HG03439 (cell line): ENCODE measurements at regions not wholly inside any gene's neighbourhood (a gene's known extent, or its start where the extent isn't known, plus 50 kb on each side); places are given as distances from the start of the nearest gene placed in this dataset.
"Not testable (repeated sequence)": the region's sequence is repeated elsewhere in the genome, so short reads cannot be mapped to it uniquely, and the experiment has no call there.

Experiments
- ATAC-seq: cut with Tn5 transposase; IDR thresholded peaks from one replicate; pipeline ENCODE4 v1.9.1; 2021; ENCODE audit warnings: mild to moderate bottlenecking, moderate library complexity; ENCODE audit not compliant: unreplicated experiment

DNA sequence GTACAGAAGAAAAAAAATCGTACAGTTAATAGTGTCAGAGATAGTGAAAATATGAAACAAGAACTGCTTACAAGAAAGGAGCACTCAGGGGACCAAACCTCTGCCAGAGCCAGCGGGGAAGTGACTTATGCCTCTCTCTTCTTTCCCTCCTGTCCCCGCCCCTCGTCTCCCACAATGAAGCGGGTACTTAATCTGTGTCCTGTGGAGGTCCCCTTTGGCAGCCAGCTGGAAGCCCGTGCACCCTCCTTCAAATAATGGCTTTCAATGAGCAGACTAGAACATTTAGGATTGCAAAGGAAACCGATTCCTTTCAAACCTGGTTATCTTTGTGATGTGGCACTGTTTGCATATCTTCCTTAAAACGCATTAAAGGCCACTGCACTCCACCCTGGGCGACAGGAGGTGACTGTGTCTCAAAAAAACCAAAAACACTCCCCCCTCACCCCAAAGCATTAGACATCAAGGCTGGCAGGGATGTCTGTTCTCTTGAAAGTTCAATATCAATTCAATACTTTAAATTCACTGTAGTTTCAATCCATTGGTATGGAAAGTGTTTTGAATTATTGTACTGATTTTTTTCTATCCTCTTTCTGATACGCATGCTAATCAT, 51.7 kb downstream of the PPIAL4C start:
- not testable (repeated sequence) for ATAC-seq

DNA sequence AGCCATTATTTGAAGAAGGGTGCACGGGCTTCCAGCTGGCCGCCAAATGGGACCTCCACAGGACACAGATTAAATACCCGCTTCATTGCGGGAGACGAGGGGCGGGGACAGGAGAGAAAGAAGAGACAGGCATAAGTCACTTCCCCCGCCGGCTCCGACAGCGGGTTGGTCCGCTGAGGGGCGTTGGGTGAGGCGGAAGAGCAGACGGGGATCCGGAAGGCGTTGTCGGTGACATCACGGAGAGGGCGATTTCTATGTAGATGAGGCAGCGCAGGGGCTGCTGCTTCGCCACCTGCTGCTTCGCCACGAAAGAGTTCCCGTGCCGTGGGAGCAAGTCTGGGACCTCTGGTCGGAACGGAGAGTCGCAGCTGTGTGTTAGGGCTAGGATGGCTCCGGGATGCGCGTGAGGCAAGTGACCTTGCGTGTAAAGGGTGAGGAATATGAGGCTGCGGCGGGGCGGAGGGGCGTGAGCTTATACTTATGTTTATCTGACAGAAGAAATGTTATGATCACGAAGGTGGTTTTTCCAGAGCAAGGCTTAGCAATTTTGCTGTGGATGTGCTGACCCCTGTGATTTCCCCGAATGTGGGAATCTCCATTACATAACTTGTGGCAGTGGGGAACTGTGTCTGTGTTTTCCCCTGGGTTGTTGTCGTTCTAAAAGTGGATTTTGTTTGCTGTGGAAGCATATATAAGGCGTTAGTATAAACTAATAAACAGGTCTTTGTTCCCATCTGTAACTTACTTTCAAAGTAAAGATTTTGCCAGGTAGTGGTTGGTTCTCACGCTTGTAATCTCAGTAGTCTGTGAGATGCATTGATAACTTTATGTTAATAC, 52.9 kb downstream of the PPIAL4C start:
- peak; percentile 80 for ATAC-seq

DNA sequence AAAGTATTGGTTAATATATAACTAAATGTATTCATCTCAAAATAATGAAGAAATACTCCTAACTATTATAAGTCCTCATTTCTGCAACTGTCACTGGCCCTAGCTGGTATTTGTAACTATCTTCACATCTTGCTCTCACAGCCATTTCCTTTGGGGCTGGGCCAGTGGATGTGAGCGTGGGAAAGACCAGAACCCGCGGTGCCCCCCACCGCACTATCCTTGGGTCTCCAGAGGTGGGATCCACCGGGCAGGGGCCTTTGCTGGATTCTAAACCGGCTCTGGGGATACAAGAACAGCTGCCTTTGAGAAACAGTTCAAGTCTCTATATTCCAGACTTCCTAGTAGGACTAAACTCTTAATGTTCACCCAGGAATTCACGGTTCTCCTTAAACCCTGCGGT, 54.8 kb downstream of the PPIAL4C start:
- ATAC-seq: not testable (repeated sequence)

DNA sequence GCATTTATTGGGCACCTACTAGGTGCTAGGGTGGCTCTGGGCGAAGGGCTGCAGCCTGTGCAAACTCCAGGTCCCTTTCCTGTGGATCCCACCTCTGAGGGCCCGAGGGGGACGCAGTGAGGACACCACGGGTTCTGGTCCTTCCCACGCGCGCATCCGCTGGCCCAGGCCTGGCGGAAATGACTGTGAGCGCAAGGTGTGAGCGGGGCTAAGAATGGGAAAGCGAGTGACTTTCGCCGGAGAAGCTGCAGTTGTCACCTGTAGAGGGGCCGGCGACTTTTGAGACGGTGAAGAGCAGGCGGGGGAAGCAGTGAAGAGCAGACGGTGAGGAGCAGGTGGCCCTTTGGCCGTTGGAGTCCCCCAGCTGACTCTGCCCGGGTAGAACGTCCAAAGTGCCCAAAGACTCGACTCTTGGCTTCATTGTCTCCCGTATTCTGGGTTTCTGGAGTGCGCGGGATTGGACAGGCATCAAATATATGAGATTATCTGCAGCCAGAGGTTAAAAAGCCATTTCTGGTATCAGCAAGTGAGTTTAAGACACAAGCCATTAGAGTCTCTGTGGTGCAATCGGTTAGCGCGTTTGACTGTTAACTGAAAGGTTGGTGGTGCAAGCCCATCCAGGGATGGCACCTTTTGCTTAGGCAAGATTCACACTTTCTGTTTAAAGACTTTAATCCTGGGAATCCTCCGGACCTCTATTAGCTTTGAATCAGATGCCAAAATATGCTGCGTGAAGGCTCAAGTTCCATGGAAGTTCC, 55.4 kb downstream of the PPIAL4C start:
- not testable (repeated sequence) for ATAC-seq

DNA sequence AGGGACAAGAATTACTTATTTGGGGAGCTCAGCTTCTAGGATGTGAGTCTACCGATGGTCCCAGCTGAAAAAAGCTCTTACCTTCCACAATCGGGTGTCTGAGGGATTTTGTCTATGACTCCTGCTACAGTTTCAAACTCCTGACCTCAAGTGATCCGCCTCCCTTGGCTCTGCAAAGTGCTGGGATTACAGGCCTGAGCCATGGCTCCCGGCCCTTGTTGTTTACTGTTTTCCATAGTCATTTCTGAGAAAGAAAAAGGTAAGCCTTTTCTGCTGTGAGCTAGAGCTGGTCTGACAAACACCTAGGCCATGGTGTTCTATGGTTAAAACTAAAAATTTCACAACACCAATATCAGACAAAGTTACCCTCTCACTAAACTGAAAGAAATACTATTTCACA, 57.5 kb downstream of the PPIAL4C start:
- ATAC-seq: not testable (repeated sequence)

DNA sequence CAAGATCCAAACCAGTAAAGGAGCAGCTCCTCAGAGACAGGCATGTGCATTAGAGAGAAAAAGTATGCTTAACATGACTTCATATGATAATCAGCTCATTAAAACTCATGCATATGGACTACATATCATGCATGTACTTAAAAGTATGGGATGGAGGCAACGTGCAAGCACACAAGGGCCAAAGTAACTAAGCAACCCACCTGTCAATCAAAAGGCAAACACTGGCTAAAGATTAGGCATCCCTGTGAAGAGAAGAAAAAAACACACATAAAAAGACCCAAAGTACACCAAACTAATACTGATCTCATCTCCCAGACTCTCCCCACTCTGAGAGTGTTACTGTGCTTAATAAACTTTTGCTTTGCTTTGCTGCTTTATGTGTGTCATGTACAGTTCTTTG, 61.2 kb downstream of the PPIAL4C start:
- ATAC-seq: not testable (repeated sequence)

DNA sequence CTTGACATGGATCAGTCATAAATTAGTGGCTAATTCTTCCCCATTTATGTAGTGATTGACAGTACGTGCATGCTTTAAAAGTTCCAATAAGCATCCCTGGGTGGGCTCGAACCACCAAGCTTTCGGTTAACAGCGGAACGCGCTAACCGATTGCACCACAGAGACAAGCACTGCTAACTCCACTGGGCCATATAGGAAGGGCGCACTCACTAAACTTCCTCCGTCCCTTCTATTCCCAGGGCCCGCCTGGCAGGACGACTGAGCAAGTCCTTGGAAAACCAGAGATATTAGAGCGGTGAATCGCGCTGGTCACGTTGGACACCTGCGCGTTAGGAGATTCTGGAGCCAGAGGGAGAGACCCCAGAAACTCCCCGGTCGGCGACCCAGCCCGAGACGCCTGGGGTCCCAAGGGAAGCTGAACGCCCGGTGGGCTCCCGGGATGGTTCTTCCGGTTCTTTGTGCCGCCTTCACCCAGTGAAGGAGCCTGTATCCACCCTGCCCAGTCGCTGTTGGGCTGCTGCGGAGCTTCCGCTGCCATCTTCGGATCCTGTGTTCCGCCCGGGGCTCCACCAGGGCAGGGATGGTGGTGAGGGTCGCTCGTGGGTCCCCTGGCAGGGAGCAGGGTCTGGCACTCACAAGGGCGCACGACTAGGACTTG, 62.8 kb downstream of the PPIAL4C start:
- ATAC-seq: not testable (repeated sequence)

GRCh38 chr1:149647018-149647373, 63.3 kb downstream of the PPIAL4C start:
- ATAC-seq: not testable (repeated sequence)

DNA sequence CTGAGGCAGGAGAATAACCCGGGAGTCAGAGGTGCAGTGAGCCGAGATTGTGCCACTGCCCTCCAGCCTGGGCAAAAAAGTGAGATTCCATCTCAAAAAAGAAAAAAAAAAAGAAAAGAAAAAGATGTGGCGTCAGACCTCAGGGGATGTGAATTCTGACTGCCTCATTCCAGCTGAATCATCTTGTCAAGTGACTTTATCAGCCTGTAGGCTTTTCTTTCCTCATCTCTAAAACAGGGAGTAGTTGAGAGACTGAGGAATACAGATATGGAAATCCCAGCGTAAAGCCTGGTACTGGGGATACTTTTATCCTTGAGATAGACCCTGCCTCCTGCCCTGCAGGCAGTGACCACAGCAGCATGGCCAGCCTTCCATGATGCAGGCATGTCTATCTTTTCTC, 74.1 kb downstream of the PPIAL4C start:
- ATAC-seq: not testable (repeated sequence)

DNA sequence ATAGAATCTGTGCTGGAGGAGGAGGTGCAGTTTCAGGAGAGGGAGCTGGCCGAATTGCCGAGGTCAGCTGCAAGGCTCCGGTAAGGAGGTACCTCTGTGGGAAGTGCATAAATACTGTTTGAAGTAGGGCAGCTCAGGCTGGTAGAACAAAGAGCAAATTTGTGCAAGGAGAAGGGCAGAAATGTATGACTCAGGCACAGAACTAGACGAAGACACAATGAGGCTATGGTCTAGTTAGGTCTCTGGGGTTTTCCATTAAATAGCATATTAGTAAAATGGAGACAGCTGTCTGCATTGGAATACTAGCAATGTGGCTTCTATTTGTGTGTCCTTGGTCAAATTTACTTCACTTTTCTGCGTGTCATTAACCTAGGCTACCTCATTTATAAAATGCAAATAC, 74.5 kb downstream of the PPIAL4C start:
- not testable (repeated sequence) for ATAC-seq

- ATAC-seq: not testable (repeated sequence)
Observed at GRCh38 chr1:149664624-149665023, 81.0 kb downstream of the PPIAL4C start.

- not testable (repeated sequence) for ATAC-seq
Observed at GRCh38 chr1:149665033-149665432, 81.4 kb downstream of the PPIAL4C start.

DNA sequence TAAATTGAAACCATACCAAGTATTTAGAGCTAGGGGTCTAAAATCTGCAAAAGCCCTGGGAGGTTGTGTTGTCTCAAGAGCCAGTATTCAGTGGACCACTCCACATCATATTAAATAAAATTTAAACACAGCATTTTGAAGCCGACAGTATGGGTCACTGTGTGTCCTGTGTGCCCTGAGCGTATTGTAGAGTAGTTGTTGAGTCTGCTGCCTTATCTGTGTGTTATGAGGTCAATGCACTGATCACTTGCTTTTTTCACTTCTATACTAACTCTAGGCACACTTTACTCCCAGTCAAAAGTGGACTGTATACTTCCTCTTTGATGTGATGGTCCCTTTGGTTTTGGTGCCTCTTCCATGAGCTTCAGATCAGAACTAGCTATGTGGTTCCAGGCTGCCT, 81.9 kb downstream of the PPIAL4C start:
- not testable (repeated sequence) for ATAC-seq

DNA sequence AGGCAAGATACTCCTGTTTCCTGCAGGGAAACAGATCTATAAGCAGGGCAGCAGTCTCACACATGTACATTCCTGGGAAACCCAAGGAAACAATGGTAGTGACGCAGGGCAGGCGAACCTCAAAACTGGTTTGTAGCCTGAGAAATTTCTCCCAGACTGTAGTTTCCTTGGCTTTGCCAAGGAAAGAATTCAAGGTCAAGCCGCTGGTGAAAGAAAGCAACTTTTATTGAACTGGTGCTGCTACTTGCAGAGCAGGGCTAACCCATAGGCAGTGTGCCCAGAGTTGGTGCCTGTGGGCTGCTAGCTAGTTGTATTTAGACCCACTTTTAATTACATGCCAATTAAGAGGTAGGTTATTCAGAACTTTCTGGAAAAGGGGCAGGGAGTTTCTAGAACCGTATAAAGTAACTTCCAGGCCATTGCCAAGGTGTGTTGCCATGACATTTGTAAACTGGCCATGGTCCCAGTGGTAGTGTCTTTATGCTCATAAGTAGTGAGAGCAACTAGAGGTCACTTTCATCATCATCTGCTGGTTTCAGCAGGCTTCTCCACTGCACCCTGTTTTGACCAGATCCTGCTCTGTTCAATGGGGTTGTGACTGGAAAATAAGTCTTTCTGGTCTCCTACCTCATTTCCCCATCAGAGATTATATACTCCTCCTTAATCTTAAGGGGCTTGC, 89.7 kb downstream of the PPIAL4C start:
- ATAC-seq: not testable (repeated sequence)

DNA sequence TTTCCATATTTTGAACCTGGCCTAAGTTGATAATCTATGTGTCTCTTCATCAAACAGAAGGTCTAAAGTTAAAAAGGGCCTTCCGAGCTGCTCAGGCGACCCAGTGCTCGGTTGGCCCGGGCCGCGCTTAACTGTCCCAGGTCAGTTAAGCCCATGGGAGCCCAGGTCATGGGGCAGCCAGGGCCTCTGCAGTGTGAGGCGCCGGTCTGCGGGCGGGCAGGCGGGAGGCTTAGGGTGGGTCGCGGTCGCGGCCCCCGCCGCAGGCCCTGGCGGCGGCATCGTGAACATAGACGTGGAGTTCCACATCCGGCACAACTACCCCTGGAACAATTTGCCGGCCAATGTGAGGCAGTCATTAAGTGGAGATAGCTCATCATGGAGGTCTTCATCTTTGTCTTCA, 91.3 kb downstream of the PPIAL4C start:
- not testable (repeated sequence) for ATAC-seq

DNA sequence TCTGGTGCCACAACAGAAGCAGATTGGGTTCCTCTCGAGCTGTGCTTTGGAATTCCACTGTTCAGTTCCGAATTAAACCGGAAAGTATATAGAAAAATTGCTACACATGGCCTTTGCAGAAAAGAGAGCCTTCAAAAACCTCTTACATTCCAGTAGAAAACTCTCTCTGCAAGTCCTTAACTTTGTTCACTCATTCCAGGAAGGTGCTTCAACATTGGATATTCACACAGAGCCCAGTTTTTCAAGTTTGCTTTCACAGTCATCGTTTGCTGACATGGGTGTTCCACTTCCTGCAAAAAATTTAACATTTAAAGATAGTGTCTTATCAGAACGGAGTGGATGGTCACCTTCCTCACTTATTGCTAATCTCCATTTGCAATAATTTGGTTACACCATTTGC, 93.7 kb downstream of the PPIAL4C start:
- ATAC-seq: not testable (repeated sequence)

GRCh38 chr1:149686593-149687238, 95.8 kb upstream of the FCGR1A start:
- ATAC-seq: not testable (repeated sequence)

DNA sequence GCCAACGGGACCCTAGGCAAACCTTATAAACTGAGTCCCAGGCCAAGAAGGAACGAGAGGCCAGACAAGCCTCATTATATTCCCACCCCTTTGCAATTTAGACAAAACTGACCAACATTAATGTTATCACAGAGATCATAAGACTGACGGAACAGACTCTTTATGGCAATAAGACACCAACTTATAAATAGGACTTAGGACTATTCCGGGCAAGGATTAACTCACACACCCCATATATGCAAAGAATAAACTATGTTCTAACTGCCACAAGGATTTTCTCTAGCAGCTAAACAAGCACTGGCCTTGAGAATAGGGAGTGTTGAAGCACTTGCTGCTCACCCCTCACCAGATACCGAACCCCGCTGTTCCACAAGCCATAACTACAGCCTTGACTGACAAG, 91.1 kb upstream of the FCGR1A start:
- not testable (repeated sequence) for ATAC-seq

DNA sequence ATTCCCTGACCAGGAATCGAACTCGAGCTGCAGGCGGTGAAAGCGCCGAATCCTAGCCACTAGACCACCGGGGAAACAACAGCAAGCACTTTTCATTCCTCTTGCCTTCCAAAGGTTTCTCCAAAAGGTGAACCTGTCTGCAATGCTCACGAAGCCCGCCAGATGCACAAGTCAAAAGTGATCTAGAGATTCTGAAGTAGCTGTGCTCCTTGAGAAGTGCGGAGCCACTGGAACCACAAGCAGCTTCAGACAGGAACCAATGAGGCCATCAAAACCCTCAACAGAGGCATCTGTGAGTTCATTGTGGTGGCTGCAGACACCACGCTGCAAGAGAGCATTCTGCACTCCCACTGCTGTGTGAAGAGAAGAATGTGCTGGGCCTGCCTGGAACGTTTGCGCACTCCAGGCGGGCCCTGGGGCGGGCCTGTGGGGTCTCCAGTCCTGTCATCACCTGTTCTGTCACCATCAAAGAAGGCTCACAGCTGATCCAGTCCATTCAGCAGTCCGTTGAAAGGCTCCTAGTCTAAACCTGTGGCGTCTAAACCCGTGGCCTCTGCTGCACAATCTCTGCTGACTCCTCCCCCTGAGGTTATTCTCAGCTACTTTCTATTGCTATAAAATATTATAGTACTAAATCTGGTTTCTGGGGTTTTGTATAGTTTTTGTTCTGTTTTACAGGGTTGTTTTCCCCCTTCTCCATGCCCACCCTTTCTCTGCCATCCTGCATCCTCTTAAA, 89.5 kb upstream of the FCGR1A start:
- ATAC-seq: not testable (repeated sequence)
